ENCODE measurements at regions not wholly inside any gene's neighbourhood (a gene's known extent, or its start where the extent isn't known, plus 50 kb on each side); places are given as distances from the start of the nearest gene placed in this dataset.

GRCh38 chr2:144645083-144645778 is 125.3 kb upstream of the ZEB2 start:
- no peak for TF ChIP-seq CTCF (IDR thresholded peaks at IDR 0.05; ENCODE audit: insufficient read depth, low read length)
- no peak for TF ChIP-seq REST (IDR thresholded peaks at IDR 0.05; ENCODE audit: insufficient replicate concordance, low read depth)
- TF ChIP-seq POLR2AphosphoS5 (IDR thresholded peaks at IDR 0.05; ENCODE audit: low read depth): peak; percentile 71; the same call in 1 of the 2 replicates
- TF ChIP-seq GABPA (IDR thresholded peaks at IDR 0.05; ENCODE audit: low read depth): no peak
- TF ChIP-seq SPI1 (IDR thresholded peaks at IDR 0.05; ENCODE audit: borderline replicate concordance, low read depth): no peak

Measured in HL-60 (cell line).